SU-DHL-6 (cell line): ENCODE measurements at regions not wholly inside any gene's neighbourhood (a gene's known extent, or its start where the extent isn't known, plus 50 kb on each side); places are given as distances from the start of the nearest gene placed in this dataset.

ENCODE experiments used
- H2AFZ ChIP-seq: fragments of 200-600 bp; sonication (generic); 2 replicates; pipeline ENCODE4 v1.6.1; 2014; ENCODE audit warnings: low read depth, mild to moderate bottlenecking, moderate library complexity, mixed read lengths, antibody characterized with exemption, low read length; ENCODE audit not compliant: severe bottlenecking
- H3F3A ChIP-seq: fragments of 200-600 bp; shearing (Covaris generic); 2 replicates; pipeline ENCODE4 v1.6.0; 2016; ENCODE audit warnings: antibody characterized with exemption, mild to moderate bottlenecking; ENCODE audit not compliant: insufficient read depth
- H3K27ac ChIP-seq: fragments of 200-600 bp; sonication (generic); 2 replicates; pipeline ENCODE4 v1.5.1; 2016; ENCODE audit warnings: low read depth, mild to moderate bottlenecking, low read length, moderate library complexity, mixed read lengths
- H3K27me3 ChIP-seq: fragments of 200-600 bp; sonication (generic), shearing (Covaris generic); 2 replicates; pipeline ENCODE4 v1.6.0; 2014; ENCODE audit warnings: mild to moderate bottlenecking, low read length
- H3K36me3 ChIP-seq: fragments of 200-600 bp; sonication (generic); 2 replicates; pipeline ENCODE4 v1.6.1; 2014; ENCODE audit warnings: mild to moderate bottlenecking, low read length, mixed read lengths
- H3K4me2 ChIP-seq: fragments of 300-600, 200-600 bp; shearing (Covaris generic), sonication (generic); 2 replicates; pipeline ENCODE4 v1.6.0; 2014; ENCODE audit warnings: low read length, low read depth, mild to moderate bottlenecking; ENCODE audit not compliant: poor library complexity, severe bottlenecking
- H3K4me3 ChIP-seq: fragments of 200-600 bp; sonication (generic); 2 replicates; pipeline ENCODE4 v1.5.1; 2014; ENCODE audit warnings: antibody characterized with exemption, low read length, mild to moderate bottlenecking, mixed read lengths; ENCODE audit not compliant: insufficient read depth, poor library complexity, severe bottlenecking
- H3K79me2 ChIP-seq: fragments of 200-600 bp; sonication (generic); 2 replicates; pipeline ENCODE4 v1.6.1; 2014; ENCODE audit warnings: mild to moderate bottlenecking, low read length, moderate library complexity; ENCODE audit not compliant: insufficient read depth
- H3K9ac ChIP-seq: fragments of 200-600 bp; sonication (generic); 2 replicates; pipeline ENCODE4 v1.7.0; 2014; ENCODE audit warnings: mild to moderate bottlenecking, low read length
- H3K9me2 ChIP-seq: fragments of 200-600 bp; sonication (generic); replicated peaks from 2 replicates; pipeline ENCODE4 v1.6.1; 2014; ENCODE audit warnings: low read length; ENCODE audit not compliant: insufficient read depth
- H3K9me3 ChIP-seq: fragments of 200-600 bp; sonication (generic); 2 replicates; pipeline ENCODE4 v1.6.1; 2014; ENCODE audit warnings: low read length, mixed read lengths; ENCODE audit not compliant: insufficient read depth
- H4K20me1 ChIP-seq: fragments of 200-600 bp; sonication (generic); 2 replicates; pipeline ENCODE4 v1.6.1; 2014; ENCODE audit warnings: low read depth, mild to moderate bottlenecking, antibody characterized with exemption, low read length, moderate library complexity, mixed read lengths
- EZH2phosphoT487 ChIP-seq: fragments of 200-600 bp; sonication (generic), shearing (Covaris generic); conservative IDR thresholded peaks from 2 replicates; pipeline ENCODE4 v1.6.1; 2018; ENCODE audit warnings: mild to moderate bottlenecking, antibody characterized with exemption, low read length, moderate library complexity, mixed read lengths
- TF ChIP-seq, protein P1 (sequence below): fragments of 200-600 bp; sonication (generic); IDR thresholded peaks from one replicate; pipeline ENCODE4 v1.5.1; 2017; ENCODE audit warnings: antibody characterized with exemption, mild to moderate bottlenecking, low read length, moderate library complexity; ENCODE audit not compliant: insufficient read depth, poor library complexity, severe bottlenecking

DNA sequence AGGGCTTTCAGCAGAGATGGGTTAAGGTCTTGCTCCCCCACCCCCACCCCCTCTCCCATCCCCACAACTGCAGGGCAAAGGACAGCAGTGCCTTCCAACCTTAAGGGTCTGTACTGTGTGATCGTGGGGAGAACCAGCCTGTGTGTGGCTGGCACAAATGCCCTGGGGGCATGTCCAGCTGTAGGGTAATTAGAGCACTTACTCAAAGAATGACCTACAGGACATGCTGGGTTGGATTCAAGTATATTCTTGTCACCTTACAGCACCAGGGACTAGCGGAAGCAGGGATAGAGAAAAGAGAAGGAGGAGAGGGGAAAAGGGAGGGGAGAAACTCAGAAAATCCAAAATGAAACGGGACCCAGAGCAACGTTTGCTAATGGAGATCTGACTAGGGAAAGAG is 191.3 kb upstream of the GATB start:
- no peaks in the 10 kb centered on the region for H3K36me3 ChIP-seq
- H3K79me2 ChIP-seq, result no peaks in the 10 kb centered on the region
- H4K20me1 ChIP-seq, result no peaks in the 10 kb centered on the region
- H3K9ac ChIP-seq, result no peak overlapping the region
- TF ChIP-seq, protein P1, sequence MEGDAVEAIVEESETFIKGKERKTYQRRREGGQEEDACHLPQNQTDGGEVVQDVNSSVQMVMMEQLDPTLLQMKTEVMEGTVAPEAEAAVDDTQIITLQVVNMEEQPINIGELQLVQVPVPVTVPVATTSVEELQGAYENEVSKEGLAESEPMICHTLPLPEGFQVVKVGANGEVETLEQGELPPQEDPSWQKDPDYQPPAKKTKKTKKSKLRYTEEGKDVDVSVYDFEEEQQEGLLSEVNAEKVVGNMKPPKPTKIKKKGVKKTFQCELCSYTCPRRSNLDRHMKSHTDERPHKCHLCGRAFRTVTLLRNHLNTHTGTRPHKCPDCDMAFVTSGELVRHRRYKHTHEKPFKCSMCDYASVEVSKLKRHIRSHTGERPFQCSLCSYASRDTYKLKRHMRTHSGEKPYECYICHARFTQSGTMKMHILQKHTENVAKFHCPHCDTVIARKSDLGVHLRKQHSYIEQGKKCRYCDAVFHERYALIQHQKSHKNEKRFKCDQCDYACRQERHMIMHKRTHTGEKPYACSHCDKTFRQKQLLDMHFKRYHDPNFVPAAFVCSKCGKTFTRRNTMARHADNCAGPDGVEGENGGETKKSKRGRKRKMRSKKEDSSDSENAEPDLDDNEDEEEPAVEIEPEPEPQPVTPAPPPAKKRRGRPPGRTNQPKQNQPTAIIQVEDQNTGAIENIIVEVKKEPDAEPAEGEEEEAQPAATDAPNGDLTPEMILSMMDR, result no peak
- no peak for TF ChIP-seq EZH2phosphoT487
- no peaks in the 10 kb centered on the region for H3K27me3 ChIP-seq
- no peak overlapping the region for H3K27ac ChIP-seq
- H3F3A ChIP-seq, result no peaks in the 10 kb centered on the region
- H2AFZ ChIP-seq, result no peak overlapping the region
- 0 out of 2 replicates have a peak, but pooled peaks cover 6% of the 10 kb centered on the region for H3K9me2 ChIP-seq
- no peak overlapping the region for H3K4me2 ChIP-seq
- no peak overlapping the region for H3K4me3 ChIP-seq
- H3K9me3 ChIP-seq, result peaks cover 9% of the 10 kb centered on the region; the same call in 1 of the 2 replicates

DNA sequence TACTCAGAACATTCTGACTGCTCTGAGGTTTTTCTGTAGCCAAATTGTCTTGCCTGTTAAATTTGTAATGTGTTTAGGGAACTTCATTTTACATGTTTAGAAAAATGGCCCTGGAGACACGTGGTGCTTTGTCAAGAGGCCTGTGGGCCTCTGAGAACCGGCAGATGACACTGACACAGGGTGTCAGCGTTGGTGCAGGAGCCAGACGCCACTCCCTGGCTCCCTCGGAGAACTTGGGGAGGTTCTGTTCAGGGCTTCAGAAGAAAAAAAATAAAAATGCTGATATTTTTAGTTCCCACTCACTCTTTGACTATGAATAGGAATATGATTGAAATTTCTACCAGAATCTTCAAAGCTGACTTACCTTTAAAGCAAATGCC is 190.9 kb upstream of the GATB start:
- Histone ChIP-seq H3F3A (no peaks in the 10 kb centered on the region), H3K9me2 (0 out of 2 replicates have a peak, but pooled peaks cover 6% of the 10 kb centered on the region), H3K4me2 (no peak overlapping the region)

DNA sequence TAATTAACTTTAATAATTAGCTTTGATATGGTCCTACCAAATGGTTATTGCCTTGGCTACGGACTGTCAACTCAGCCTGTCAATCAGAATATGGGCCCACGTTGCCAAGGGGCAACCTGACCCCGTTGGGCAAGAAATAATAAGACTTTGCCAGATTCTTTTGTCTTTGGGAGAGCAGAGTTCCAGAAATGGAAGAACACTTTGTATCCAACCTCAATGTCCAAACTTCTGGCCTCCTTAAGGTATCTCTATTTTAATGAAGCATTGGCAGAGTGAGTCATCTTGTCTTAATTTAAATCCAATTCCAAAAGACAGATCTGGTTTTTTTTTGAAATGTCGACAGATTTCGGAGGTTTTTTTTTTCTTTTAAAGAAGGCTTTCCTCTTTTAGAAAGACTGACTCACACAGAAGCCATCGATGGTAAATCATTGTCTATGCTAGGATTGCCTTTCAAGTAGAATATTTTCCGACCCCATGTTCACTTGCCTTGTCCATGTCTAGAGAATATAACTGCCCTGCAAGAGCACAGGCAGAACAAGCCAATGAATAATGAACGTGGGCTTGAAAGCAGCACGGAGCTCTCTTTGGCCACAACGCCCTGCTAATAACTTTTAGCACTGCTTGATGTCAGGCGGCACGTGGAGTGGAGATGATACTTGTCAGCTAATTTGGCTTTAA is 190.3 kb upstream of the GATB start:
- H3K9me2 ChIP-seq, result 0 out of 2 replicates have a peak, but pooled peaks cover 6% of the 10 kb centered on the region
- H3K79me2 ChIP-seq, result no peaks in the 10 kb centered on the region
- no peaks in the 10 kb centered on the region for H3F3A ChIP-seq
- no peak overlapping the region for H3K27ac ChIP-seq
- H3K27me3 ChIP-seq, result no peaks in the 10 kb centered on the region
- H3K4me3 ChIP-seq, result no peak overlapping the region
- no peaks in the 10 kb centered on the region for H4K20me1 ChIP-seq
- no peak overlapping the region for H2AFZ ChIP-seq
- peaks cover 19% of the 10 kb centered on the region; the same call in 1 of the 2 replicates for H3K9me3 ChIP-seq
- no peak overlapping the region for H3K4me2 ChIP-seq
- no peaks in the 10 kb centered on the region for H3K36me3 ChIP-seq
- no peak for TF ChIP-seq EZH2phosphoT487
- TF ChIP-seq, protein P1, result no peak
- no peak overlapping the region for H3K9ac ChIP-seq

More for the DNA sequence above, 190.9 kb upstream of the GATB start:
- H3K9ac ChIP-seq, result no peak overlapping the region
- H3K27me3 ChIP-seq, result no peaks in the 10 kb centered on the region
- H3K27ac ChIP-seq, result no peak overlapping the region
- no peaks in the 10 kb centered on the region for H3K79me2 ChIP-seq
- H2AFZ ChIP-seq, result no peak overlapping the region
- no peaks in the 10 kb centered on the region for H4K20me1 ChIP-seq
- peaks cover 14% of the 10 kb centered on the region; the same call in 1 of the 2 replicates for H3K9me3 ChIP-seq
- no peaks in the 10 kb centered on the region for H3K36me3 ChIP-seq
- no peak for TF ChIP-seq EZH2phosphoT487
- TF ChIP-seq, protein P1, result no peak
- no peak overlapping the region for H3K4me3 ChIP-seq
